Mesenchymal stem cell (in vitro differentiated cells and primary cell): ENCODE measurements at regions not wholly inside any gene's neighbourhood (a gene's known extent, or its start where the extent isn't known, plus 50 kb on each side); places are given as distances from the start of the nearest gene placed in this dataset.

Experiments used
- DNase-seq: peaks from one replicate; pipeline ENCODE4 v3.0.0-alpha.2; 2013
- H2AFZ ChIP-seq: one replicate; pipeline ENCODE4 v1.6.1; 2013; ENCODE audit warnings: low read depth, mild to moderate bottlenecking, control low read depth, inconsistent platforms, low read length, moderate library complexity
- H2AK5ac ChIP-seq: 2 replicates; pipeline ENCODE4 v1.6.1; 2013; ENCODE audit warnings: low read length, moderate library complexity, mild to moderate bottlenecking, inconsistent platforms; ENCODE audit not compliant: severe bottlenecking
- H2BK120ac ChIP-seq: one replicate; pipeline ENCODE4 v1.6.1; 2013; ENCODE audit warnings: low read depth, mild to moderate bottlenecking, inconsistent platforms, low read length, moderate library complexity
- H2BK12ac ChIP-seq, 2 experiments: one replicate each; pipeline ENCODE4 v1.6.1; 2013; ENCODE audit warnings: inconsistent platforms in 2 of 2, low read length in 2 of 2, mild to moderate bottlenecking in 2 of 2, moderate library complexity in 2 of 2, control low read depth in 1 of 2
- H2BK15ac ChIP-seq: one replicate; pipeline ENCODE4 v1.6.1; 2013; ENCODE audit warnings: mild to moderate bottlenecking, low read depth, inconsistent platforms; ENCODE audit not compliant: poor library complexity, severe bottlenecking
- H2BK5ac ChIP-seq: 2 replicates; pipeline ENCODE4 v1.6.1; 2013; ENCODE audit warnings: low read depth, mild to moderate bottlenecking, low read length, control low read depth, inconsistent platforms; ENCODE audit not compliant: poor library complexity, severe bottlenecking
- H3K14ac ChIP-seq, 2 experiments: one replicate each; pipeline ENCODE4 v1.6.1; 2013; ENCODE audit warnings: inconsistent platforms in 2 of 2, low read length in 2 of 2, control low read depth in 1 of 2, mild to moderate bottlenecking in 1 of 2, moderate library complexity in 1 of 2
- H3K18ac ChIP-seq, 2 experiments: one replicate each; pipeline ENCODE4 v1.6.1; 2013; ENCODE audit warnings: inconsistent platforms in 2 of 2, low read length in 2 of 2, control low read depth in 1 of 2, low read depth in 1 of 2, mild to moderate bottlenecking in 1 of 2
- H3K23ac ChIP-seq, 2 experiments: one replicate each; pipeline ENCODE4 v1.6.1; 2013; ENCODE audit warnings: inconsistent platforms in 2 of 2, low read length in 2 of 2, mild to moderate bottlenecking in 2 of 2, moderate library complexity in 2 of 2, control low read depth in 1 of 2
- H3K27ac ChIP-seq: 2 replicates; pipeline ENCODE4 v1.5.1; 2013; ENCODE audit warnings: mild to moderate bottlenecking, moderate library complexity, low read length, control low read depth, inconsistent platforms; ENCODE audit not compliant: poor library complexity, severe bottlenecking
- H3K27me3 ChIP-seq, 2 experiments: 2 replicates each; pipeline versions ENCODE4 v1.6.1 to v1.7.0; 2013; ENCODE audit warnings: low read length in 2 of 2, mild to moderate bottlenecking in 2 of 2, moderate library complexity in 2 of 2, control low read depth in 1 of 2, inconsistent platforms in 1 of 2; ENCODE audit not compliant: control insufficient read depth in 1 of 2, insufficient read depth in 1 of 2
- H3K36me3 ChIP-seq, 2 experiments: 2 replicates each; pipeline versions ENCODE4 v1.6.1 to v1.7.0; 2013; ENCODE audit warnings: low read length in 2 of 2, control low read depth in 1 of 2, inconsistent platforms in 1 of 2, low read depth in 1 of 2, mild to moderate bottlenecking in 1 of 2; ENCODE audit not compliant: insufficient read depth in 2 of 2, control insufficient read depth in 1 of 2
- H3K4ac ChIP-seq, 2 experiments: one replicate each; pipeline ENCODE4 v1.6.1; 2013; ENCODE audit warnings: inconsistent platforms in 2 of 2, low read length in 2 of 2, mild to moderate bottlenecking in 2 of 2, moderate library complexity in 2 of 2, control low read depth in 1 of 2, low read depth in 1 of 2
- H3K4me1 ChIP-seq: 2 replicates; pipeline ENCODE4 v1.6.1; 2013; ENCODE audit warnings: low read depth, low read length, control low read depth; ENCODE audit not compliant: control insufficient read depth, insufficient read depth
- H3K4me2 ChIP-seq: 2 replicates; pipeline ENCODE4 v1.6.1; 2013; ENCODE audit warnings: low read length, mild to moderate bottlenecking, inconsistent platforms; ENCODE audit not compliant: poor library complexity, severe bottlenecking
- H3K4me3 ChIP-seq, 2 experiments: 2 replicates each; pipeline versions ENCODE4 v1.5.1 to v1.7.0; 2013; ENCODE audit warnings: low read length in 2 of 2, mild to moderate bottlenecking in 2 of 2, control low read depth in 1 of 2, low read depth in 1 of 2; ENCODE audit not compliant: insufficient read depth in 1 of 2
- H3K79me1 ChIP-seq: replicated peaks from 2 replicates; pipeline ENCODE4 v1.6.1; 2013; ENCODE audit warnings: mild to moderate bottlenecking, control low read depth, low read length, inconsistent platforms; ENCODE audit not compliant: poor library complexity, severe bottlenecking
- H3K9ac ChIP-seq: 2 replicates; pipeline ENCODE4 v1.7.0; 2013; ENCODE audit warnings: mild to moderate bottlenecking, low read length, moderate library complexity
- H3K9me3 ChIP-seq: 2 replicates; pipeline ENCODE4 v1.7.0; 2013; ENCODE audit warnings: mild to moderate bottlenecking, low read length; ENCODE audit not compliant: control insufficient read depth
- H4K8ac ChIP-seq: one replicate; pipeline ENCODE4 v1.6.1; 2013; ENCODE audit warnings: inconsistent platforms, mild to moderate bottlenecking, low read length, moderate library complexity
- H4K91ac ChIP-seq: one replicate; pipeline ENCODE4 v1.6.1; 2013; ENCODE audit warnings: mild to moderate bottlenecking, low read length, inconsistent platforms
- WGBS: methylation state at CpG from one replicate; pipeline ENCODE4 v1.1.7; 2013; ENCODE audit warnings: mixed read lengths; 5-methylcytosine and 5-hydroxymethylcytosine counted together

DNA sequence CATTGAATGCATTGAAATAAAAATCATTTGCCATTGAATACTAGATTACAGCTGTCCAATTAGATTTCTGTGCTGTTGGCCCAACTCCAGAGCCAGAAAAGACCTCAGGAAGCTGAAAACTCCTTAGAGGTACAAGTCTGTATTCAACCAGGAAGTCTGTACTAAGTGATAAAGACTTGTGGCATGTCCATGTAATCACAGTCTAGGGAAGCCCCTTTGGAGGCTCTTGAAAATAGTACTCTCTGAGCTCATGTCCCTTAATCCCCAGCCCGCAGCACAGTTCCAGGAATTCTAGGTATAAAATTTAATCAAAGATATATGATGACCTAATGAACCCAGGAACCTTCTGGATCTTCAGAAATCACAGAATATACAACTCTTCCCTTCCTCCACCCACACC is 279.4 kb downstream of the RSL24D1 start:
- no CpG with 5 or more reads among the region's 1 CpG for WGBS
- no peak overlapping the region for H3K27ac ChIP-seq

DNA sequence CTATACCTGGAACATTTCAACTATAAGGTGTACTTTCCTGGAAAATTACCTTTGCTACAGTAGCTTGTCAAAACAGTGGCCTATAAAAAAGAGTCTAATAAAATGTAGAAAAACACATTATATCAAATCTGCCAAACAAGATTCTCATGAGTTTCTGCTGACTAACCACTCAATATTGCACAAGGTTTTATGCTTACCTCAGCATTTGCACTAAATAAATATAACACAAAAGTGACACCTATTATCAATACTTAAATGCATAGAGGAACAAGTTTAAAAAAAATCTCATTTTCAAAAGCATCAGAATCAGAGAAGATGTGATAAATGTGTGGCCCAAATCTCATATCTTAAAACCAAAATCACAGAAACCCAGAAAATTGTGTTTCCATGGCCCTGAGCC is 281.4 kb downstream of the RSL24D1 start:
- DNase-seq, result no peak
- H3K4ac ChIP-seq, result no peak overlapping the region

More for the DNA sequence above, 279.4 kb downstream of the RSL24D1 start:
- Histone ChIP-seq H3K14ac (no peak overlapping the region), H3K4me3 (no peak overlapping the region), H2BK120ac (no peak overlapping the region), H2BK5ac (no peak overlapping the region), H3K79me1 (no peaks in the 10 kb centered on the region), H3K4me2 (no peak overlapping the region), H3K9me3 (peaks cover 12% of the 10 kb centered on the region), H3K4ac (no peak overlapping the region), H3K27me3 (no peaks in the 10 kb centered on the region), H2BK12ac (no peak overlapping the region), H2AFZ (no peak overlapping the region), H2BK15ac (no peak overlapping the region), H3K4me1 (no peaks in the 10 kb centered on the region), H3K23ac (no peak overlapping the region), H4K8ac (no peak overlapping the region), H4K91ac (no peak overlapping the region), H2AK5ac (no peak overlapping the region), H3K18ac (no peak overlapping the region), H3K36me3 (no peaks in the 10 kb centered on the region), H3K9ac (no peak overlapping the region)
- DNase-seq, result no peak

DNA sequence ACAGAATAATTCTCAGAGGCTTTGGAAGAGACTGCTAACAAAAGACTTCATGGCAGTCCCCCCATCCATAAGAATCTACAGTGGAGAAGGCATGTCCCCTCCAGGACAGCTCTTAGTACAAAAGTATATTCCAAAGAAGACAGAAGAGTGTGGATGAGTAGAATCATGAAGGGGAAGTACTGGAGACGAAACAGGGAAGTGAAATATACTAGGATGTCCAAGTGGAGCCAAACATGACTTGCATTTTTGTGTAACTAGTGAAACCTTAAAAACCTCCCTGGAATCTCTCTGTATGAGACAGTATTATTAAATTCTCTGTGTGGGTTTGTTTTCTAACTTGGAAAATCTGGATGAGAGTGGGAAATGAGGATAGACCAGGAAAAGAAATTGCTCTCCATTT is 312.4 kb downstream of the RSL24D1 start:
- DNase-seq, result no peak
- no peak overlapping the region for H2AFZ ChIP-seq
- H3K9ac ChIP-seq, result no peak overlapping the region
- peaks cover 31% of the 10 kb centered on the region for H3K9me3 ChIP-seq
- H3K27ac ChIP-seq, result no peak overlapping the region
- H3K36me3 ChIP-seq, result no peaks in the 10 kb centered on the region
- no peak overlapping the region for H4K8ac ChIP-seq
- no peak overlapping the region for H2BK12ac ChIP-seq
- H3K27me3 ChIP-seq, result no peaks in the 10 kb centered on the region
- no peak overlapping the region for H3K18ac ChIP-seq
- H2BK5ac ChIP-seq, result no peak overlapping the region
- no peak overlapping the region for H2BK120ac ChIP-seq
- no peak overlapping the region for H2AK5ac ChIP-seq
- no peak overlapping the region for H2BK15ac ChIP-seq
- no CpG with 5 or more reads among the region's 1 CpG for WGBS
- no peaks in the 10 kb centered on the region for H3K4me1 ChIP-seq
- no peak overlapping the region for H3K4ac ChIP-seq
- H3K23ac ChIP-seq, result no peak overlapping the region
- H3K4me2 ChIP-seq, result no peak overlapping the region
- no peak overlapping the region for H3K14ac ChIP-seq
- H4K91ac ChIP-seq, result no peak overlapping the region
- no peak overlapping the region for H3K4me3 ChIP-seq
- H3K79me1 ChIP-seq, result no peaks in the 10 kb centered on the region

More for the DNA sequence above, 281.4 kb downstream of the RSL24D1 start:
- no peak overlapping the region for H2AFZ ChIP-seq
- no peak overlapping the region for H3K14ac ChIP-seq
- no peak overlapping the region for H3K18ac ChIP-seq
- H2AK5ac ChIP-seq, result no peak overlapping the region
- no peak overlapping the region for H3K4me3 ChIP-seq
- H2BK12ac ChIP-seq, result no peak overlapping the region
- H3K79me1 ChIP-seq, result no peaks in the 10 kb centered on the region
- peaks cover 20% of the 10 kb centered on the region for H3K9me3 ChIP-seq
- H2BK120ac ChIP-seq, result no peak overlapping the region
- no peak overlapping the region for H3K9ac ChIP-seq
- no peak overlapping the region for H3K23ac ChIP-seq
- no peak overlapping the region for H2BK5ac ChIP-seq
- no peaks in the 10 kb centered on the region for H3K36me3 ChIP-seq
- H3K27ac ChIP-seq, result no peak overlapping the region
- H3K4me1 ChIP-seq, result no peaks in the 10 kb centered on the region
- H3K4me2 ChIP-seq, result no peak overlapping the region
- no peaks in the 10 kb centered on the region for H3K27me3 ChIP-seq
- no peak overlapping the region for H4K91ac ChIP-seq
- no peak overlapping the region for H2BK15ac ChIP-seq
- H4K8ac ChIP-seq, result no peak overlapping the region

DNA sequence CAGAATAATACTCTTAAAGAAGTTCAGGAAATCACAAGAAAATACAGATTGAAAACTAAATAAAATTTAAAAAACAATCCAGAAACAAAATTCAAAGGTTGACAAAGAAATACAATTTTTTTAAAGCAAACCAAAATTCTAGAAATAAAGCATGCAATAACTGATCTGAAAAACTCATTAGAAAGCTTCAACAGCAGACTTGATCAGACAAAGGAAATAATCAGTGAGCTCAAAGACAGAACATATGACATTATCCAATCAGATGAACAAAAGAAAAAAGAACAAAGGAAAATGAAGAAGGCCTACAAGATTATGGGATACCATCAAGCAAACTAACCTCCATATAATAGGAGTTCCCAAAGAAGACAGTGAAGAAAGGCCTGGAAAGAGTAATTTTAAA is 336.8 kb downstream of the RSL24D1 start:
- H3K14ac ChIP-seq, result no peak overlapping the region
- H2AK5ac ChIP-seq, result no peak overlapping the region
- no peak overlapping the region for H2BK5ac ChIP-seq
- peaks cover 22% of the 10 kb centered on the region for H3K9me3 ChIP-seq
- no peak overlapping the region for H3K4me3 ChIP-seq
- H3K4me1 ChIP-seq, result no peaks in the 10 kb centered on the region
- H4K8ac ChIP-seq, result no peak overlapping the region
- no peak for DNase-seq
- no peaks in the 10 kb centered on the region for H3K27me3 ChIP-seq
- H3K23ac ChIP-seq, result no peak overlapping the region
- no peak overlapping the region for H3K4me2 ChIP-seq
- H3K9ac ChIP-seq, result no peak overlapping the region
- no peak overlapping the region for H4K91ac ChIP-seq
- H2AFZ ChIP-seq, result no peak overlapping the region
- no peak overlapping the region for H3K18ac ChIP-seq
- no peak overlapping the region for H2BK15ac ChIP-seq
- H2BK120ac ChIP-seq, result no peak overlapping the region
- H3K79me1 ChIP-seq, result no peaks in the 10 kb centered on the region
- H3K27ac ChIP-seq, result no peak overlapping the region
- no peak overlapping the region for H2BK12ac ChIP-seq
- H3K36me3 ChIP-seq, result no peaks in the 10 kb centered on the region
- H3K4ac ChIP-seq, result no peak overlapping the region
